Calu3 (cell line): ENCODE measurements at regions not wholly inside any gene's neighbourhood (a gene's known extent, or its start where the extent isn't known, plus 50 kb on each side); places are given as distances from the start of the nearest gene placed in this dataset.

ENCODE experiments used
- BruUV-seq: library from RNA; stranded (reverse); fragments of 400-500 nt; replicated peaks from 2 replicates; lab custom pipeline; 2021; lab: Mats Ljungman, UMichigan
- CTCF ChIA-PET: fragments of 300-600 bp; sonication (Branson Sonifier 250); formaldehyde crosslinking; loops from one replicate; lab custom pipeline; 2022; ENCODE audit warnings: antibody characterized with exemption; lab: Charles Lee
- DNase-seq: peaks from one replicate; pipeline ENCODE4 v3.0.0; 2022
- H3K27ac Mint-ChIP-seq: one replicate; pipeline ENCODE4 v1.8.0; 2022; ENCODE audit warnings: mixed read lengths; ENCODE audit not compliant: unreplicated experiment
- H3K27me3 Mint-ChIP-seq: one replicate; pipeline ENCODE4 v1.8.0; 2022; ENCODE audit warnings: mixed read lengths; ENCODE audit not compliant: unreplicated experiment
- H3K36me3 Mint-ChIP-seq: one replicate; pipeline ENCODE4 v1.8.0; 2022; ENCODE audit warnings: mild to moderate bottlenecking, moderate library complexity, mixed read lengths; ENCODE audit not compliant: insufficient read depth, unreplicated experiment
- H3K4me1 Mint-ChIP-seq: one replicate; pipeline ENCODE4 v1.8.0; 2022; ENCODE audit warnings: mild to moderate bottlenecking, low read depth, mixed read lengths; ENCODE audit not compliant: unreplicated experiment
- H3K4me3 Mint-ChIP-seq: one replicate; pipeline ENCODE4 v1.8.0; 2022; ENCODE audit warnings: mild to moderate bottlenecking, low read depth, moderate library complexity, mixed read lengths; ENCODE audit not compliant: unreplicated experiment
- H3K9me3 Mint-ChIP-seq: one replicate; pipeline ENCODE4 v1.8.0; 2022; ENCODE audit warnings: low read depth, mixed read lengths; ENCODE audit not compliant: unreplicated experiment
- CTCF ChIP-seq: fragments of 200-600 bp; IDR thresholded peaks from one replicate; pipeline ENCODE4 v1.8.0; 2022; ENCODE audit warnings: antibody characterized with exemption; ENCODE audit not compliant: unreplicated experiment
- intact Hi-C: fragments of 100-400 bp; cut with micrococcal nuclease; formaldehyde crosslinking; loops from one replicate; pipeline ENCODE4 v1.10.0; 2022; ENCODE audit not compliant: unreplicated experiment

GRCh38 chr22:48722661-48723060 is 1105.0 kb downstream of the BRD1 start:
- no peaks in the 10 kb centered on the region for H3K4me1 Mint-ChIP-seq
- DNase-seq: no peak
- H3K27ac Mint-ChIP-seq: no peak overlapping the region
- no peaks in the 10 kb centered on the region for H3K27me3 Mint-ChIP-seq
- BruUV-seq: no TSS peak
- H3K36me3 Mint-ChIP-seq: peaks cover 5% of the 10 kb centered on the region
- no peak overlapping the region for H3K4me3 Mint-ChIP-seq
- peaks cover 9% of the 10 kb centered on the region for H3K9me3 Mint-ChIP-seq
- intact Hi-C loops: no loop called here
- no peak for TF ChIP-seq CTCF
- CTCF ChIA-PET: no interaction called here

GRCh38 chr22:48721395-48721669 is 1106.3 kb downstream of the BRD1 start:
- Mint-ChIP-seq H3K9me3 (peaks cover 16% of the 10 kb centered on the region), H3K4me3 (no peak overlapping the region), H3K27me3 (no peaks in the 10 kb centered on the region), H3K27ac (no peak overlapping the region), H3K36me3 (peaks cover 5% of the 10 kb centered on the region), H3K4me1 (no peaks in the 10 kb centered on the region)
- CTCF ChIA-PET: no interaction called here
- no TSS peak for BruUV-seq
- DNase-seq: no peak
- no peak for TF ChIP-seq CTCF
- intact Hi-C loops: no loop called here

GRCh38 chr22:48720662-48721394 is 1106.8 kb downstream of the BRD1 start:
- no peak overlapping the region for H3K4me3 Mint-ChIP-seq
- H3K27me3 Mint-ChIP-seq: no peaks in the 10 kb centered on the region
- no TSS peak for BruUV-seq
- peaks cover 5% of the 10 kb centered on the region for H3K36me3 Mint-ChIP-seq
- peaks cover 17% of the 10 kb centered on the region for H3K9me3 Mint-ChIP-seq
- intact Hi-C loops: no loop called here
- DNase-seq: no peak
- H3K27ac Mint-ChIP-seq: no peak overlapping the region
- CTCF ChIA-PET: no interaction called here
- TF ChIP-seq CTCF: no peak
- no peaks in the 10 kb centered on the region for H3K4me1 Mint-ChIP-seq

GRCh38 chr22:48719978-48720661 is 1107.6 kb downstream of the BRD1 start:
- no peak for TF ChIP-seq CTCF
- Mint-ChIP-seq H3K27me3 (no peaks in the 10 kb centered on the region), H3K9me3 (peaks cover 17% of the 10 kb centered on the region), H3K4me3 (no peak overlapping the region), H3K27ac (no peak overlapping the region), H3K4me1 (no peaks in the 10 kb centered on the region), H3K36me3 (peaks cover 5% of the 10 kb centered on the region)
- CTCF ChIA-PET: no interaction called here
- intact Hi-C loops: no loop called here
- BruUV-seq: no TSS peak
- DNase-seq: no peak
